ENCODE measurements at regions not wholly inside any gene's neighbourhood (a gene's known extent, or its start where the extent isn't known, plus 50 kb on each side); places are given as distances from the start of the nearest gene placed in this dataset.

GRCh38 chr1:201774224-201774982, 54.6 kb upstream of the IPO9 start:
- no peak overlapping the region for H3K27ac ChIP-seq (ENCODE audit: low read depth, low read length)
- no peaks in the 10 kb centered on the region for H3K27me3 ChIP-seq (ENCODE audit: control insufficient read depth, insufficient read depth, low read length)
- no peak overlapping the region for H3K9ac ChIP-seq (ENCODE audit: low read length)
- no peaks in the 10 kb centered on the region for H3K4me1 ChIP-seq (ENCODE audit: control insufficient read depth, insufficient read depth, low read length)
- H3K4me3 ChIP-seq (ENCODE audit: low read length), result no peak overlapping the region
- H3K36me3 ChIP-seq (ENCODE audit: control insufficient read depth, insufficient read depth, low read length), result no peaks in the 10 kb centered on the region

- no peak overlapping the region for H3K4me3 ChIP-seq (ENCODE audit: low read length)
- no peak overlapping the region for H3K27ac ChIP-seq (ENCODE audit: low read depth, low read length)
- H3K4me1 ChIP-seq (ENCODE audit: control insufficient read depth, insufficient read depth, low read length), result no peaks in the 10 kb centered on the region
- no peak overlapping the region for H3K9ac ChIP-seq (ENCODE audit: low read length)
- H3K36me3 ChIP-seq (ENCODE audit: control insufficient read depth, insufficient read depth, low read length), result no peaks in the 10 kb centered on the region
- no peaks in the 10 kb centered on the region for H3K27me3 ChIP-seq (ENCODE audit: control insufficient read depth, insufficient read depth, low read length)
Observed at GRCh38 chr1:201774983-201775344, 54.0 kb upstream of the IPO9 start.

- Histone ChIP-seq H3K36me3 (ENCODE audit: control insufficient read depth, insufficient read depth, low read length) (no peaks in the 10 kb centered on the region), H3K27ac (ENCODE audit: low read depth, low read length) (no peak overlapping the region), H3K4me1 (ENCODE audit: control insufficient read depth, insufficient read depth, low read length) (no peaks in the 10 kb centered on the region), H3K9ac (ENCODE audit: low read length) (no peak overlapping the region), H3K27me3 (ENCODE audit: control insufficient read depth, insufficient read depth, low read length) (no peaks in the 10 kb centered on the region), H3K4me3 (ENCODE audit: low read length) (no peak overlapping the region)
Observed at GRCh38 chr1:201775380-201775779, 53.6 kb upstream of the IPO9 start.

GRCh38 chr1:201778279-201779065, 50.5 kb upstream of the IPO9 start:
- Histone ChIP-seq H3K4me1 (ENCODE audit: control insufficient read depth, insufficient read depth, low read length) (no peaks in the 10 kb centered on the region), H3K27ac (ENCODE audit: low read depth, low read length) (no peak overlapping the region), H3K27me3 (ENCODE audit: control insufficient read depth, insufficient read depth, low read length) (no peaks in the 10 kb centered on the region), H3K36me3 (ENCODE audit: control insufficient read depth, insufficient read depth, low read length) (peaks cover 14% of the 10 kb centered on the region), H3K4me3 (ENCODE audit: low read length) (no peak overlapping the region), H3K9ac (ENCODE audit: low read length) (no peak overlapping the region)
